Fibroblast of lung (primary cell): ENCODE measurements at regions not wholly inside any gene's neighbourhood (a gene's known extent, or its start where the extent isn't known, plus 50 kb on each side); places are given as distances from the start of the nearest gene placed in this dataset.

Experiments used
- DNase-seq, 2 donors: peaks; one replicate each; pipeline versions ENCODE4 v3.0.0 to v3.0.0-alpha.2; 2010; ENCODE audit warnings: low read depth in 2 of 2
- H2AFZ ChIP-seq: 2 replicates; pipeline ENCODE4 v1.5.1; 2012; ENCODE audit warnings: low read length, control low read depth, inconsistent platforms
- H3K27ac ChIP-seq: 2 replicates; pipeline ENCODE4 v1.5.1; 2011; ENCODE audit warnings: low read length, control low read depth; ENCODE audit not compliant: insufficient read depth
- H3K27me3 ChIP-seq: 2 replicates; pipeline ENCODE4 v1.5.1; 2011; ENCODE audit warnings: mild to moderate bottlenecking, low read length; ENCODE audit not compliant: control insufficient read depth, insufficient read depth
- H3K36me3 ChIP-seq: 2 replicates; pipeline ENCODE4 v1.5.1; 2011; ENCODE audit warnings: low read length; ENCODE audit not compliant: control insufficient read depth, insufficient read depth
- H3K4me1 ChIP-seq: 2 replicates; pipeline ENCODE4 v1.5.1; 2011; ENCODE audit warnings: low read length; ENCODE audit not compliant: control insufficient read depth, insufficient read depth; ENCODE audit errors: extremely low read depth
- H3K4me2 ChIP-seq: 2 replicates; pipeline ENCODE4 v1.5.1; 2011; ENCODE audit warnings: low read length, control low read depth; ENCODE audit not compliant: insufficient read depth; ENCODE audit errors: extremely low read depth
- H3K4me3 ChIP-seq, 4 experiments: fragments of 200-600 bp in 1 of 4; sonication (generic) in 1 of 4; replicated peaks in 1 of 4; 2 replicates each; pipeline ENCODE4 v1.5.1; 2011 to 2016; ENCODE audit warnings: low read length in 4 of 4, low read depth in 3 of 4, mild to moderate bottlenecking in 3 of 4, control low read depth in 2 of 4, inconsistent platforms in 1 of 4, mixed read lengths in 1 of 4; ENCODE audit not compliant: insufficient read depth in 1 of 4; ENCODE audit errors: control extremely low read depth in 1 of 4
- H3K79me2 ChIP-seq: 2 replicates; pipeline ENCODE4 v1.5.1; 2012; ENCODE audit warnings: mild to moderate bottlenecking, low read length, inconsistent platforms; ENCODE audit not compliant: control insufficient read depth, insufficient read depth
- H3K9ac ChIP-seq: 2 replicates; pipeline ENCODE4 v1.5.1; 2011; ENCODE audit warnings: mild to moderate bottlenecking, low read length, control low read depth; ENCODE audit not compliant: insufficient read depth
- H3K9me3 ChIP-seq: 2 replicates; pipeline ENCODE4 v1.5.1; 2012; ENCODE audit warnings: low read depth, low read length; ENCODE audit not compliant: control insufficient read depth, insufficient read depth
- H4K20me1 ChIP-seq: 2 replicates; pipeline ENCODE4 v1.5.1; 2011; ENCODE audit warnings: low read length; ENCODE audit not compliant: control insufficient read depth, insufficient read depth; ENCODE audit errors: extremely low read depth
- CTCF ChIP-seq, 2 donors: IDR thresholded peaks in 1 of 2; conservative IDR thresholded peaks in 1 of 2; 1 replicate in 1 of 2; 2 replicates in 1 of 2; pipeline ENCODE4 v1.5.1; 2011 to 2012; ENCODE audit warnings: low read length in 2 of 2, control low read depth in 1 of 2, inconsistent platforms in 1 of 2, low read depth in 1 of 2, mild to moderate bottlenecking in 1 of 2
- EZH2 ChIP-seq: IDR thresholded peaks from 2 replicates; pipeline ENCODE4 v1.5.1; 2012; ENCODE audit warnings: low read length, control low read depth, mild to moderate bottlenecking; ENCODE audit errors: missing control alignments

DNA sequence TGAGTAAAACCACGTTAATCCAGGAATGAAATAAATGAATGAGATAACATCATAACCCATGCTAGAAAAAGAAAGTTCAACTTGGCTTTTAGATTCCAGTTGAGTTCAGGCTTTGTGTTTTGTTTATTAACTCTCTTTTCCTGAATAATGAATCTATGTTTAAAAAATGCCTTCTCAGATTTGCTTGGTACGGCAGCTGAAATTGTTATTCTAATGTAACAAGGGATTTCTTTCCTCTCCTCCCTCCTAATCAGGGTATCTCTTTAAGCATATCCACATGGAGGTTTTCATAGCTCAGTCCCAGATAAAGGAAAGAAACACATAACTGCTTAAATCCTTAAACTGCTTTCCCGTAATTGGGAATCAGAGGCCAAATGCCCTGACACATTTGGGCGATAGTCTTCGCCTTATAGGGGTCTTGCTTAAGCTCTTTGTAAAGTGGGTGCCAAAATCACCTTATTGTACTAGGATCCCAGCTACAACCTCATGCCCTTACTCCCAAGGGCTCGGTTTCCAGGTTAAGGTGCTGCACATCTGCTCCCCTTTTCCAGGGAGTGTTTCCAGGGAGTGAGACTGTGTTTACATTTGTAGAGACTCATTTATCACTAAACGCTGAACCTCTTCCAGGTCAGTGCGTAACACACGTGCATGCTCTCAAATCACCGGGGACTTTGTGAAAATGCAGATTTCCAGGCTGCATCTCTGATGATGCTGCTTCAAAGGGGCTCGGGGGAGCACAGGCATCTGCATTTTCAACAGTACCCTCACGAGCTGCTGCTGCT lies 142.8 kb upstream of the FOXF1 start:
- H3K9ac ChIP-seq, result no peak overlapping the region
- no peaks in the 10 kb centered on the region for H3K27me3 ChIP-seq
- H3K4me1 ChIP-seq, result peaks cover 22% of the 10 kb centered on the region
- peak overlapping the region; percentile 7 for H3K4me2 ChIP-seq
- no peaks in the 10 kb centered on the region for H3K9me3 ChIP-seq
- DNase-seq, result no peak
- H3K36me3 ChIP-seq, result no peaks in the 10 kb centered on the region
- H4K20me1 ChIP-seq, result no peaks in the 10 kb centered on the region
- H3K27ac ChIP-seq, result no peak overlapping the region
- H2AFZ ChIP-seq, result no peak overlapping the region
- TF ChIP-seq CTCF (conservative IDR thresholded peaks at IDR 0.05 in 1 of 2, IDR thresholded peaks at IDR 0.05 in 1 of 2; ENCODE audit: low read depth in 1 of 2, low read length in 2 of 2) (no peak), EZH2 (no peak)
- H3K4me3 ChIP-seq, result no peak overlapping the region
- no peaks in the 10 kb centered on the region for H3K79me2 ChIP-seq

DNA sequence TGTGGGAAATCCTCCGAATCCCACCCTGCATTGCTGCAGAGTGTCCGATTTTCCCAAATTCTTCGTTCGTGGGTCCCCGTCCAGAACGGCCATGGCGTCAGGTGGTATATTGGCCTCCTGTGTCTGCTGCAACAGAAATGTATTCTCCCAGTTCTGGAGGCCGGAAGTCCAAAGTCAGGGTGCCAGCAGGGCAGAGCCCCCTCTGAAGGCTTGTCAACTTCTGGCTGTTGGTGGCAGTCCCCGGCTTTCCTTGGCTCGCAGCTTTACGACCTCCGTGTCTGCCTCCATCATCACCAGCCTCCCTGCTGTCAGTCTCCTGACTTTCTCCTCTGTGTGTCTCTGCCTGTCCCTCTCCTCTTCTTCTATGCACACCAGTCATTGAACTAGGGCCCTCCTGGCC lies 142.1 kb upstream of the FOXF1 start:
- Histone ChIP-seq H3K9me3 (no peaks in the 10 kb centered on the region), H3K4me1 (peaks cover 18% of the 10 kb centered on the region), H3K27me3 (no peaks in the 10 kb centered on the region), H3K79me2 (no peaks in the 10 kb centered on the region), H4K20me1 (no peaks in the 10 kb centered on the region), H3K9ac (no peak overlapping the region), H3K4me2 (no peak overlapping the region), H3K36me3 (no peaks in the 10 kb centered on the region), H2AFZ (no peak overlapping the region), H3K4me3 (no peak overlapping the region), H3K27ac (no peak overlapping the region)
- TF ChIP-seq CTCF (conservative IDR thresholded peaks at IDR 0.05 in 1 of 2, IDR thresholded peaks at IDR 0.05 in 1 of 2; ENCODE audit: low read depth in 1 of 2, low read length in 2 of 2), result no peak
- no peak for TF ChIP-seq EZH2
- DNase-seq, result no peak

DNA sequence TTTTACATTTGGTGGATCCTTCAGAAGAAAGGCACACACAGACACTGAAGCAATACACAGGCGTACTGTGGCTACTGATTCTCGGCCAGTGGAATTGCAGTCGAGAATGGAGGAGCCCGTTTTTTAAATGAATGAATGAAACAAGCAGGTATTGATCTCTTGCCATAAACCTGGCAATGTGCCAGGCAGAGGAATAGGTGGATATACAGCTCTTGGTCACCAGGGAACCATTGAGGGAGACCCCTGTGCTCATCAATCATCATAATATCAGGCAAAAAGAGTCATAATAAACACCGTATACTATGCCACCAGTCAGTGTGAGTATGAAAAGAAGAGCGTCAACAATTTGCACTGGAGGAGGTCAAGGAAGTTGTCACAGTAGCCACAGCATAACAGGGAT lies 140.3 kb upstream of the FOXF1 start:
- no peak overlapping the region for H3K9ac ChIP-seq
- H4K20me1 ChIP-seq, result no peaks in the 10 kb centered on the region
- no peaks in the 10 kb centered on the region for H3K9me3 ChIP-seq
- no peak overlapping the region for H3K4me3 ChIP-seq
- H3K27me3 ChIP-seq, result no peaks in the 10 kb centered on the region
- no peak for DNase-seq
- H3K4me1 ChIP-seq, result peaks cover 7% of the 10 kb centered on the region
- no peaks in the 10 kb centered on the region for H3K36me3 ChIP-seq
- TF ChIP-seq CTCF (conservative IDR thresholded peaks at IDR 0.05 in 1 of 2, IDR thresholded peaks at IDR 0.05 in 1 of 2; ENCODE audit: low read depth in 1 of 2, low read length in 2 of 2) (no peak), EZH2 (no peak)
- no peak overlapping the region for H2AFZ ChIP-seq
- H3K79me2 ChIP-seq, result no peaks in the 10 kb centered on the region
- H3K4me2 ChIP-seq, result no peak overlapping the region
- H3K27ac ChIP-seq, result no peak overlapping the region
